ENCODE measurements at regions not wholly inside any gene's neighbourhood (a gene's known extent, or its start where the extent isn't known, plus 50 kb on each side); places are given as distances from the start of the nearest gene placed in this dataset.

- no peak for TF ChIP-seq CTCF (IDR thresholded peaks at IDR 0.05)
- TF ChIP-seq POLR2A (IDR thresholded peaks at IDR 0.05; ENCODE audit: low read length) = no peak
- no peak for TF ChIP-seq REST (IDR thresholded peaks at IDR 0.05)
- TF ChIP-seq SMC3 (IDR thresholded peaks at IDR 0.05) = no peak
- no peak for TF ChIP-seq KDM1A (IDR thresholded peaks at IDR 0.05; ENCODE audit: low read depth)
Observed at GRCh38 chr14:44392984-44393383, 114.1 kb downstream of the FSCB start.
